HepG2 (cell line): ENCODE measurements at regions not wholly inside any gene's neighbourhood (a gene's known extent, or its start where the extent isn't known, plus 50 kb on each side); places are given as distances from the start of the nearest gene placed in this dataset.

Experiments
- ATAC-seq: fragments of 200-7000 bp; cut with Tn5 transposase; 3 replicates; pipeline ENCODE4 v1.9.1; 2020; ENCODE audit warnings: mild to moderate bottlenecking, moderate library complexity
- BruUV-seq: library from RNA; stranded (reverse); fragments of 400-500 nt; replicated peaks from 2 replicates; lab custom pipeline; 2021; lab: Mats Ljungman, UMichigan
- CTCF ChIA-PET: fragments of 300-600 bp; formaldehyde crosslinking; extraction: SDS; loops from one replicate; lab custom pipeline; 2021; ENCODE audit warnings: low total read pairs, inconsistent platforms, low intra/inter-chr PET ratio; lab: Yijun Ruan, JAX
- POLR2A ChIA-PET: fragments of 350-600 bp; sonication (Branson Sonifier 250); formaldehyde crosslinking; loops from one replicate; lab custom pipeline; 2020; ENCODE audit warnings: antibody characterized with exemption, inconsistent platforms; lab: Yijun Ruan, JAX
- DNase-seq: peaks from one replicate; pipeline ENCODE4 v3.0.0-alpha.2; 2015; ENCODE audit warnings: low spot score
- FAIRE-seq: peaks from 3 replicates; lab custom pipeline; 2011; peaks lifted over from hg19 to GRCh38; lab: Jason Lieb, UNC
- H2AFZ ChIP-seq: one replicate; pipeline ENCODE4 v1.6.1; 2011; ENCODE audit warnings: low read length, inconsistent platforms
- H3K27ac ChIP-seq: fragments of 300-600 bp; 3 replicates; pipeline ENCODE4 v1.8.0; 2011; ENCODE audit warnings: mixed run types, mild to moderate bottlenecking, mixed read lengths, low read length, inconsistent platforms; ENCODE audit not compliant: insufficient read depth; ENCODE audit errors: extremely low read length
- H3K27me3 ChIP-seq, 2 experiments: fragments of 200-600 bp in 1 of 2; 2 replicates in 1 of 2; 3 replicates in 1 of 2; pipeline versions ENCODE4 v1.6.0 to v1.8.0; 2011; ENCODE audit warnings: low read length in 2 of 2, mild to moderate bottlenecking in 2 of 2, moderate library complexity in 2 of 2, inconsistent platforms in 1 of 2; ENCODE audit not compliant: insufficient read depth in 2 of 2, control insufficient read depth in 1 of 2
- H3K36me3 ChIP-seq, 2 experiments: fragments of 200-600 bp in 1 of 2; replicated peaks in 1 of 2; 2 replicates in 1 of 2; 3 replicates in 1 of 2; pipeline versions ENCODE4 v1.5.1 to v1.8.0; 2011; ENCODE audit warnings: low read length in 2 of 2, inconsistent platforms in 1 of 2; ENCODE audit not compliant: insufficient read depth in 2 of 2, control insufficient read depth in 1 of 2
- H3K4me1 ChIP-seq: 2 replicates; pipeline ENCODE4 v1.5.1; 2012; ENCODE audit warnings: low read length, inconsistent platforms; ENCODE audit not compliant: insufficient read depth
- H3K4me2 ChIP-seq: 2 replicates; pipeline ENCODE4 v1.6.0; 2011; ENCODE audit warnings: low read depth, low read length, inconsistent platforms
- H3K4me3 ChIP-seq, 3 experiments: fragments of 200-600 bp in 1 of 3; sonication (generic), shearing (Covaris generic) in 1 of 3; replicated peaks in 1 of 3; 2 replicates each; pipeline ENCODE4 v1.5.1; 2011 to 2016; ENCODE audit warnings: low read length in 3 of 3, inconsistent platforms in 2 of 3, low read depth in 2 of 3, mild to moderate bottlenecking in 2 of 3, control low read depth in 1 of 3, mixed read lengths in 1 of 3; ENCODE audit not compliant: insufficient read depth in 1 of 3
- H3K79me2 ChIP-seq: one replicate; pipeline ENCODE4 v1.6.1; 2011; ENCODE audit warnings: low read length, inconsistent platforms; ENCODE audit not compliant: insufficient read depth
- H3K9ac ChIP-seq: 2 replicates; pipeline ENCODE4 v1.6.0; 2011; ENCODE audit warnings: mild to moderate bottlenecking, low read depth, low read length, inconsistent platforms; ENCODE audit not compliant: insufficient read depth
- H3K9me3 ChIP-seq: 2 replicates; pipeline ENCODE4 v1.5.1; 2012; ENCODE audit warnings: mild to moderate bottlenecking, low read length
- H4K20me1 ChIP-seq: 2 replicates; pipeline ENCODE4 v1.6.0; 2011; ENCODE audit warnings: inconsistent platforms, mild to moderate bottlenecking, low read length, moderate library complexity; ENCODE audit not compliant: insufficient read depth
- DDIT3 ChIP-seq: sonication (generic); formaldehyde crosslinking; IDR thresholded peaks from 2 replicates; pipeline ENCODE4 v1.4.0; 2020; ENCODE audit warnings: mild to moderate bottlenecking, missing genetic modification reagents
- MXD4 ChIP-seq: IDR thresholded peaks from 2 replicates; pipeline ENCODE4 v1.6.1; 2016; ENCODE audit warnings: mild to moderate bottlenecking, missing biosample characterization, missing genetic modification reagents
- NR3C1 ChIP-seq: sonication (generic); formaldehyde crosslinking; IDR thresholded peaks from 2 replicates; pipeline ENCODE4 v1.4.0; 2020; ENCODE audit warnings: missing genetic modification reagents
- ONECUT2 ChIP-seq: sonication (generic); formaldehyde crosslinking; IDR thresholded peaks from 2 replicates; pipeline ENCODE4 v1.4.0; 2020; ENCODE audit warnings: missing genetic modification reagents
- SCMH1 ChIP-seq: sonication (generic); formaldehyde crosslinking; IDR thresholded peaks from 2 replicates; pipeline ENCODE4 v1.9.0; 2021; ENCODE audit warnings: missing genetic modification reagents, mild to moderate bottlenecking, borderline replicate concordance
- SUZ12 ChIP-seq: fragments of 150-350 bp; IDR thresholded peaks from 2 replicates; pipeline ENCODE4 v1.6.1; 2014; ENCODE audit warnings: low read depth, low read length
- TGIF2 ChIP-seq: IDR thresholded peaks from 2 replicates; pipeline ENCODE4 v1.6.1; 2016; ENCODE audit warnings: control low read depth, missing compliant biosample characterization
- ZFP37 ChIP-seq: sonication (generic); formaldehyde crosslinking; IDR thresholded peaks from 2 replicates; pipeline ENCODE4 v1.4.0; 2020; ENCODE audit warnings: missing genetic modification reagents, borderline replicate concordance
- ZFP41 ChIP-seq: sonication (generic); formaldehyde crosslinking; IDR thresholded peaks from 2 replicates; pipeline ENCODE4 v1.4.0; 2020; ENCODE audit warnings: mild to moderate bottlenecking, missing genetic modification reagents, borderline replicate concordance
- ZNF276 ChIP-seq: sonication (generic); formaldehyde crosslinking; IDR thresholded peaks from 2 replicates; pipeline ENCODE4 v1.4.0; 2020; ENCODE audit warnings: mild to moderate bottlenecking, low read depth, missing genetic modification reagents
- ZNF280D ChIP-seq: sonication (generic); formaldehyde crosslinking; IDR thresholded peaks from 2 replicates; pipeline ENCODE4 v1.5.1; 2020; ENCODE audit warnings: mild to moderate bottlenecking, missing genetic modification reagents
- ZNF44 ChIP-seq: sonication (generic); formaldehyde crosslinking; IDR thresholded peaks from 2 replicates; pipeline ENCODE4 v1.5.1; 2020; ENCODE audit warnings: mild to moderate bottlenecking, missing genetic modification reagents
- ZNF572 ChIP-seq: sonication (generic); formaldehyde crosslinking; IDR thresholded peaks from 2 replicates; pipeline ENCODE4 v1.5.1; 2020; ENCODE audit warnings: mild to moderate bottlenecking, missing genetic modification reagents
- ZNF670 ChIP-seq: sonication (generic); formaldehyde crosslinking; IDR thresholded peaks from 2 replicates; pipeline ENCODE4 v1.8.0; 2022; ENCODE audit warnings: mild to moderate bottlenecking, missing genetic modification reagents, borderline replicate concordance
- ZNF749 ChIP-seq: sonication (generic); formaldehyde crosslinking; IDR thresholded peaks from 2 replicates; pipeline ENCODE4 v1.8.0; 2022; ENCODE audit warnings: mild to moderate bottlenecking, missing genetic modification reagents, moderate library complexity, borderline replicate concordance
- WGBS: methylation state at CpG from one replicate; pipeline ENCODE4 v1.1.6; 2017; ENCODE audit warnings: low lambda C conversion rate; 5-methylcytosine and 5-hydroxymethylcytosine counted together
- in situ Hi-C: cut with HindIII; loops from 2 replicates; pipeline ENCODE4 v1.10.0; 2017; ENCODE audit warnings: low pct_unique_long_range_greater_than_20kb; ENCODE audit not compliant: extremely low pct_ligation_motif_present
- intact Hi-C: fragments of 100-400 bp; cut with micrococcal nuclease; formaldehyde crosslinking; loops from one replicate; pipeline ENCODE4 v1.10.0; 2022; ENCODE audit not compliant: unreplicated experiment
- TF ChIP-seq, protein P1 (sequence below): IDR thresholded peaks from 2 replicates; pipeline ENCODE4 v1.4.0; 2020; ENCODE audit warnings: mild to moderate bottlenecking, missing genetic modification reagents

- intact Hi-C loops, result no loop called here
- ATAC-seq (no peak), DNase-seq (no peak), FAIRE-seq (no peak)
- CTCF ChIA-PET, result no interaction called here
- no peak overlapping the region for H2AFZ ChIP-seq
- no peak overlapping the region for H3K4me3 ChIP-seq
- peaks cover 58% of the 10 kb centered on the region for H3K9me3 ChIP-seq
- no peaks in the 10 kb centered on the region for H4K20me1 ChIP-seq
- BruUV-seq, result no TSS peak
- no peaks in the 10 kb centered on the region for H3K4me1 ChIP-seq
- in situ Hi-C loops, result no loop called here
- H3K27ac ChIP-seq, result no peak overlapping the region
- WGBS, result 7% methylated on average over 7 of the region's 7 CpGs
- H3K9ac ChIP-seq, result no peak overlapping the region
- H3K79me2 ChIP-seq, result no peaks in the 10 kb centered on the region
- POLR2A ChIA-PET, result no interaction called here
- H3K36me3 ChIP-seq, result no peaks in the 10 kb centered on the region
- H3K4me2 ChIP-seq, result no peak overlapping the region
- H3K27me3 ChIP-seq, result no peaks in the 10 kb centered on the region
- no peak for TF ChIP-seq ONECUT2 (CRISPR knock-in tag)
- no peak for TF ChIP-seq ZNF670 (CRISPR knock-in tag)
- no peak for TF ChIP-seq ZNF280D (CRISPR knock-in tag)
- no peak for TF ChIP-seq ZNF749
- TF ChIP-seq SCMH1 (CRISPR knock-in tag), result no peak
- no peak for TF ChIP-seq NR3C1 (CRISPR knock-in tag)
- TF ChIP-seq ZNF572 (CRISPR knock-in tag), result no peak
- no peak for TF ChIP-seq TGIF2 (CRISPR knock-in tag)
- TF ChIP-seq, protein P1, sequence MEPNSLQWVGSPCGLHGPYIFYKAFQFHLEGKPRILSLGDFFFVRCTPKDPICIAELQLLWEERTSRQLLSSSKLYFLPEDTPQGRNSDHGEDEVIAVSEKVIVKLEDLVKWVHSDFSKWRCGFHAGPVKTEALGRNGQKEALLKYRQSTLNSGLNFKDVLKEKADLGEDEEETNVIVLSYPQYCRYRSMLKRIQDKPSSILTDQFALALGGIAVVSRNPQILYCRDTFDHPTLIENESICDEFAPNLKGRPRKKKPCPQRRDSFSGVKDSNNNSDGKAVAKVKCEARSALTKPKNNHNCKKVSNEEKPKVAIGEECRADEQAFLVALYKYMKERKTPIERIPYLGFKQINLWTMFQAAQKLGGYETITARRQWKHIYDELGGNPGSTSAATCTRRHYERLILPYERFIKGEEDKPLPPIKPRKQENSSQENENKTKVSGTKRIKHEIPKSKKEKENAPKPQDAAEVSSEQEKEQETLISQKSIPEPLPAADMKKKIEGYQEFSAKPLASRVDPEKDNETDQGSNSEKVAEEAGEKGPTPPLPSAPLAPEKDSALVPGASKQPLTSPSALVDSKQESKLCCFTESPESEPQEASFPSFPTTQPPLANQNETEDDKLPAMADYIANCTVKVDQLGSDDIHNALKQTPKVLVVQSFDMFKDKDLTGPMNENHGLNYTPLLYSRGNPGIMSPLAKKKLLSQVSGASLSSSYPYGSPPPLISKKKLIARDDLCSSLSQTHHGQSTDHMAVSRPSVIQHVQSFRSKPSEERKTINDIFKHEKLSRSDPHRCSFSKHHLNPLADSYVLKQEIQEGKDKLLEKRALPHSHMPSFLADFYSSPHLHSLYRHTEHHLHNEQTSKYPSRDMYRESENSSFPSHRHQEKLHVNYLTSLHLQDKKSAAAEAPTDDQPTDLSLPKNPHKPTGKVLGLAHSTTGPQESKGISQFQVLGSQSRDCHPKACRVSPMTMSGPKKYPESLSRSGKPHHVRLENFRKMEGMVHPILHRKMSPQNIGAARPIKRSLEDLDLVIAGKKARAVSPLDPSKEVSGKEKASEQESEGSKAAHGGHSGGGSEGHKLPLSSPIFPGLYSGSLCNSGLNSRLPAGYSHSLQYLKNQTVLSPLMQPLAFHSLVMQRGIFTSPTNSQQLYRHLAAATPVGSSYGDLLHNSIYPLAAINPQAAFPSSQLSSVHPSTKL, result no peak
- TF ChIP-seq MXD4, result no peak
- no peak for TF ChIP-seq ZFP41 (CRISPR knock-in tag)
- TF ChIP-seq ZFP37 (CRISPR knock-in tag), result no peak
- TF ChIP-seq SUZ12, result no peak
- no peak for TF ChIP-seq ZNF276 (CRISPR knock-in tag)
- no peak for TF ChIP-seq DDIT3
- no peak for TF ChIP-seq ZNF44 (CRISPR knock-in tag)
Observed at GRCh38 chr5:4124221-4124970, 528.8 kb downstream of the IRX1 start.
